OCI-LY3 (cell line): ENCODE measurements at regions not wholly inside any gene's neighbourhood (a gene's known extent, or its start where the extent isn't known, plus 50 kb on each side); places are given as distances from the start of the nearest gene placed in this dataset.

Source experiments
- H2AFZ ChIP-seq: fragments of 200-600, 300-600 bp; shearing (Covaris generic); 2 replicates; pipeline ENCODE4 v1.6.0; 2014; ENCODE audit warnings: antibody characterized with exemption, low read depth, low read length
- H3K27ac ChIP-seq: fragments of 200-600, 300-600 bp; sonication (generic); 2 replicates; pipeline ENCODE4 v1.5.1; 2014; ENCODE audit warnings: mild to moderate bottlenecking, low read length, moderate library complexity, mixed read lengths
- H3K27me3 ChIP-seq: fragments of 200-600, 300-600 bp; sonication (generic); 2 replicates; pipeline ENCODE4 v1.6.1; 2014; ENCODE audit warnings: low read depth, low read length, mixed read lengths
- H3K36me3 ChIP-seq: fragments of 200-600, 300-600 bp; sonication (generic); replicated peaks from 2 replicates; pipeline ENCODE3; 2014; ENCODE audit warnings: low read depth, low read length, mixed read lengths
- H3K4me1 ChIP-seq: fragments of 300-600, 200-600 bp; sonication (generic); 2 replicates; pipeline ENCODE4 v1.6.1; 2014; ENCODE audit warnings: low read length, mixed read lengths
- H3K4me2 ChIP-seq: fragments of 200-600, 300-600 bp; sonication (generic); 2 replicates; pipeline ENCODE4 v1.6.1; 2014; ENCODE audit warnings: low read length, mixed read lengths
- H3K4me3 ChIP-seq: fragments of 300-600, 200-600 bp; sonication (generic); 2 replicates; pipeline ENCODE4 v1.5.1; 2014; ENCODE audit warnings: antibody characterized with exemption, mild to moderate bottlenecking, low read length, moderate library complexity
- H3K79me2 ChIP-seq: fragments of 300-600, 200-600 bp; shearing (Covaris generic); 2 replicates; pipeline ENCODE4 v1.6.1; 2014; ENCODE audit warnings: mild to moderate bottlenecking, low read length, mixed read lengths
- H3K9ac ChIP-seq: fragments of 300-600, 200-600 bp; shearing (Covaris generic); 2 replicates; pipeline ENCODE4 v1.6.0; 2014; ENCODE audit warnings: mild to moderate bottlenecking, low read length, moderate library complexity
- H3K9me3 ChIP-seq: fragments of 200-600, 300-600 bp; shearing (Covaris generic); 2 replicates; pipeline ENCODE4 v1.6.1; 2014; ENCODE audit warnings: low read length, mixed read lengths; ENCODE audit not compliant: insufficient read depth
- H4K20me1 ChIP-seq: fragments of 200-600, 300-600 bp; sonication (generic); 2 replicates; pipeline ENCODE4 v1.6.1; 2016; ENCODE audit warnings: low read length, mixed read lengths; ENCODE audit not compliant: insufficient read depth
- CTCF ChIP-seq: fragments of 200-600, 300-600 bp; sonication (generic); IDR thresholded peaks from 2 replicates; pipeline ENCODE4 v1.5.1; 2014; ENCODE audit warnings: antibody characterized with exemption, low read length, low read depth
- EZH2phosphoT487 ChIP-seq: fragments of 200-600 bp; shearing (Covaris generic); IDR thresholded peaks from 2 replicates; pipeline ENCODE4 v1.6.1; 2018; ENCODE audit warnings: antibody characterized with exemption, mixed run types, low read depth

GRCh38 chr16:79431923-79432322 is 168.6 kb downstream of the MAF start:
- no peaks in the 10 kb centered on the region for H3K4me1 ChIP-seq
- H4K20me1 ChIP-seq, result no peaks in the 10 kb centered on the region
- 0 out of 2 replicates have a peak, but pooled peaks cover 3% of the 10 kb centered on the region for H3K27me3 ChIP-seq
- no peak overlapping the region for H3K4me2 ChIP-seq
- TF ChIP-seq CTCF (no peak), EZH2phosphoT487 (no peak)
- H2AFZ ChIP-seq, result no peak overlapping the region
- no peaks in the 10 kb centered on the region for H3K36me3 ChIP-seq
- no peak overlapping the region for H3K4me3 ChIP-seq
- no peaks in the 10 kb centered on the region for H3K9me3 ChIP-seq
- no peaks in the 10 kb centered on the region for H3K79me2 ChIP-seq
- H3K9ac ChIP-seq, result no peak overlapping the region
- no peak overlapping the region for H3K27ac ChIP-seq

- no peak overlapping the region for H3K9ac ChIP-seq
- no peaks in the 10 kb centered on the region for H3K9me3 ChIP-seq
- no peaks in the 10 kb centered on the region for H3K36me3 ChIP-seq
- no peaks in the 10 kb centered on the region for H3K4me1 ChIP-seq
- H3K27me3 ChIP-seq, result 0 out of 2 replicates have a peak, but pooled peaks cover 3% of the 10 kb centered on the region
- no peak overlapping the region for H3K4me3 ChIP-seq
- no peak overlapping the region for H3K27ac ChIP-seq
- no peak overlapping the region for H2AFZ ChIP-seq
- H4K20me1 ChIP-seq, result no peaks in the 10 kb centered on the region
- no peak for TF ChIP-seq EZH2phosphoT487
- no peak for TF ChIP-seq CTCF
- no peak overlapping the region for H3K4me2 ChIP-seq
- H3K79me2 ChIP-seq, result no peaks in the 10 kb centered on the region
Observed at GRCh38 chr16:79430191-79430678, 170.3 kb downstream of the MAF start.

- H3K4me2 ChIP-seq, result no peak overlapping the region
- H3K4me1 ChIP-seq, result no peaks in the 10 kb centered on the region
- no peak overlapping the region for H3K4me3 ChIP-seq
- no peaks in the 10 kb centered on the region for H3K9me3 ChIP-seq
- H4K20me1 ChIP-seq, result no peaks in the 10 kb centered on the region
- H3K36me3 ChIP-seq, result no peaks in the 10 kb centered on the region
- no peak for TF ChIP-seq EZH2phosphoT487
- TF ChIP-seq CTCF, result no peak
- no peak overlapping the region for H3K9ac ChIP-seq
- no peak overlapping the region for H2AFZ ChIP-seq
- H3K27ac ChIP-seq, result no peak overlapping the region
- no peaks in the 10 kb centered on the region for H3K79me2 ChIP-seq
- peaks cover 5% of the 10 kb centered on the region; the same call in 1 of the 2 replicates for H3K27me3 ChIP-seq
Observed at GRCh38 chr16:79429381-79430190, 171.0 kb downstream of the MAF start.

- Histone ChIP-seq H4K20me1 (no peaks in the 10 kb centered on the region), H3K36me3 (no peaks in the 10 kb centered on the region), H3K9me3 (no peaks in the 10 kb centered on the region), H3K79me2 (no peaks in the 10 kb centered on the region), H3K4me3 (no peak overlapping the region), H3K9ac (no peak overlapping the region), H2AFZ (no peak overlapping the region), H3K4me1 (no peaks in the 10 kb centered on the region), H3K4me2 (no peak overlapping the region), H3K27me3 (peaks cover 13% of the 10 kb centered on the region; the same call in 1 of the 2 replicates), H3K27ac (no peak overlapping the region)
- no peak for TF ChIP-seq CTCF
- no peak for TF ChIP-seq EZH2phosphoT487
Observed at GRCh38 chr16:79426663-79427062, 173.9 kb downstream of the MAF start.
